Stomach (tissue), 8 donors: ENCODE measurements at regions not wholly inside any gene's neighbourhood (a gene's known extent, or its start where the extent isn't known, plus 50 kb on each side); places are given as distances from the start of the nearest gene placed in this dataset.
"Not testable (repeated sequence)": the region's sequence is repeated elsewhere in the genome, so short reads cannot be mapped to it uniquely, and the experiment has no call there.

ENCODE experiments used
- DNase-seq, 2 donors: peaks; one replicate each; pipeline versions ENCODE4 v3.0.0 to v3.0.0-alpha.2; 2013 to 2019
- H3K27ac ChIP-seq, 5 donors: fragments of 200-600 bp in 4 of 5; sonication (generic) in 4 of 5; one replicate each; pipeline ENCODE4 v1.5.1; 2013 to 2019; ENCODE audit warnings: mild to moderate bottlenecking in 1 of 5, moderate library complexity in 1 of 5
- H3K27me3 ChIP-seq, 3 donors: fragments of 200-600 bp; sonication (generic); one replicate each; pipeline ENCODE4 v1.5.1; 2017 to 2019; ENCODE audit warnings: mixed run types in 1 of 3
- H3K36me3 ChIP-seq, 4 donors: fragments of 200-600 bp; sonication (generic); 1 replicate in 3 of 4; 2 replicates in 1 of 4; pipeline ENCODE4 v1.5.1; 2016 to 2019
- H3K4me1 ChIP-seq, 4 donors: fragments of 200-600 bp; sonication (generic); one replicate each; pipeline ENCODE4 v1.5.1; 2016 to 2019
- H3K4me3 ChIP-seq, 4 donors: fragments of 200-600 bp; sonication (generic) in 3 of 4; one replicate each; pipeline ENCODE4 v1.5.1; 2016 to 2019; ENCODE audit warnings: mild to moderate bottlenecking in 1 of 4
- H3K9me3 ChIP-seq, 4 donors: fragments of 200-600 bp; sonication (generic); one replicate each; pipeline ENCODE4 v1.5.1; 2016 to 2019
- EP300 ChIP-seq: sonication (generic); formaldehyde crosslinking; IDR thresholded peaks from one replicate; pipeline ENCODE4 v1.6.1; 2017; ENCODE audit warnings: antibody characterized with exemption
- POLR2A ChIP-seq, 4 donors: fragments of 450-650 bp; IDR thresholded peaks; one replicate each; pipeline ENCODE4 v1.6.1; 2016; ENCODE audit warnings: antibody characterized with exemption in 4 of 4, control low read depth in 2 of 4, mild to moderate bottlenecking in 1 of 4, moderate library complexity in 1 of 4
- POLR2AphosphoS5 ChIP-seq, 3 donors: sonication (generic); formaldehyde crosslinking; IDR thresholded peaks; one replicate each; pipeline ENCODE4 v1.6.1; 2016; ENCODE audit warnings: antibody characterized with exemption in 3 of 3
- WGBS, 5 donors: extraction: QIAGEN DNeasy Blood & Tissue Kit in 3 of 5; methylation state at CpG; one replicate each; pipeline versions ENCODE4 v1.1.5 to v1.1.7; 2013 to 2018; 5-methylcytosine and 5-hydroxymethylcytosine counted together
- intact Hi-C: fragments of 100-400 bp; cut with DNase I; formaldehyde crosslinking; loops from one replicate; pipeline ENCODE4 v1.15.1; 2023; ENCODE audit warnings: low total_unique reads
- TF ChIP-seq, protein P1 (sequence below), 7 experiments: fragments of 450-650 bp in 4 of 7; fragments of 200-600 bp in 3 of 7; sonication (generic) in 3 of 7; IDR thresholded peaks; one replicate each; pipeline ENCODE4 v1.5.1; 2016 to 2019; ENCODE audit warnings: antibody characterized with exemption in 7 of 7, control low read depth in 2 of 7, mild to moderate bottlenecking in 1 of 7
- donor health status: healthy with polysubstance abuse.
- donor health status: Bipolar disorder and iron deficiency.
- donor health status: healthy.

- peak in 1 of 2 donors; percentile 6 for DNase-seq
- Histone ChIP-seq H3K4me1 (no peaks in the 10 kb centered on the region), H3K36me3 (no peaks in the 10 kb centered on the region), H3K9me3 (peaks cover 0 to 13% (median 2%) of the 10 kb centered on the region in 4 donors), H3K27ac (no peak overlapping the region), H3K4me3 (no peak overlapping the region), H3K27me3 (no peaks in the 10 kb centered on the region)
- 55 to 73% (median 69%) methylated on average over 3 of the region's 3 CpGs for WGBS, 5 donors
- TF ChIP-seq POLR2AphosphoS5 (IDR thresholded peaks at IDR 0.05), result no peak
- TF ChIP-seq, protein P1, sequence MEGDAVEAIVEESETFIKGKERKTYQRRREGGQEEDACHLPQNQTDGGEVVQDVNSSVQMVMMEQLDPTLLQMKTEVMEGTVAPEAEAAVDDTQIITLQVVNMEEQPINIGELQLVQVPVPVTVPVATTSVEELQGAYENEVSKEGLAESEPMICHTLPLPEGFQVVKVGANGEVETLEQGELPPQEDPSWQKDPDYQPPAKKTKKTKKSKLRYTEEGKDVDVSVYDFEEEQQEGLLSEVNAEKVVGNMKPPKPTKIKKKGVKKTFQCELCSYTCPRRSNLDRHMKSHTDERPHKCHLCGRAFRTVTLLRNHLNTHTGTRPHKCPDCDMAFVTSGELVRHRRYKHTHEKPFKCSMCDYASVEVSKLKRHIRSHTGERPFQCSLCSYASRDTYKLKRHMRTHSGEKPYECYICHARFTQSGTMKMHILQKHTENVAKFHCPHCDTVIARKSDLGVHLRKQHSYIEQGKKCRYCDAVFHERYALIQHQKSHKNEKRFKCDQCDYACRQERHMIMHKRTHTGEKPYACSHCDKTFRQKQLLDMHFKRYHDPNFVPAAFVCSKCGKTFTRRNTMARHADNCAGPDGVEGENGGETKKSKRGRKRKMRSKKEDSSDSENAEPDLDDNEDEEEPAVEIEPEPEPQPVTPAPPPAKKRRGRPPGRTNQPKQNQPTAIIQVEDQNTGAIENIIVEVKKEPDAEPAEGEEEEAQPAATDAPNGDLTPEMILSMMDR (IDR thresholded peaks at IDR 0.05), result no peak
- TF ChIP-seq EP300, result no peak
- TF ChIP-seq POLR2A (IDR thresholded peaks at IDR 0.05), result no peak
- intact Hi-C loops, result no loop called here
These were observed 551.8 kb downstream of the CDH9 start for GRCh38 chr5:26486631-26487030.

GRCh38 chr5:26485146-26485860 lies 553.1 kb downstream of the CDH9 start:
- 95 to 97% (median 96%) methylated on average over 6 to 46 of the region's 46 CpGs for WGBS, 5 donors
- not testable (repeated sequence) for H3K27ac ChIP-seq, H3K4me1 ChIP-seq

GRCh38 chr5:26482810-26483375 lies 555.5 kb downstream of the CDH9 start:
- Histone ChIP-seq H3K4me3 (peak overlapping the region in 1 of 4 donors; percentile 34), H3K9me3 (peaks cover 0 to 6% (median 0%) of the 10 kb centered on the region in 4 donors), H3K4me1 (no peaks in the 10 kb centered on the region), H3K27me3 (no peaks in the 10 kb centered on the region), H3K27ac (no peak overlapping the region), H3K36me3 (no peaks in the 10 kb centered on the region)
- peak in 1 of 2 donors; percentile 56 for DNase-seq
- 44 to 62% (median 56%) methylated on average over 2 of the region's 2 CpGs for WGBS, 5 donors
- TF ChIP-seq, protein P1 (IDR thresholded peaks at IDR 0.05), result peak in 2 of 7 experiments; percentile 12 to 22
- no peak for TF ChIP-seq POLR2AphosphoS5 (IDR thresholded peaks at IDR 0.05)
- intact Hi-C loops, result no loop called here

More at GRCh38 chr5:26485146-26485860, 553.1 kb downstream of the CDH9 start:
- H3K27me3 ChIP-seq, intact Hi-C loops, DNase-seq, H3K4me3 ChIP-seq, H3K36me3 ChIP-seq: not testable (repeated sequence)
- H3K9me3 ChIP-seq, result peaks cover 0 to 13% (median 0%) of the 10 kb centered on the region in 4 donors

GRCh38 chr5:26482076-26482809 lies 556.1 kb downstream of the CDH9 start:
- Histone ChIP-seq H3K4me3 (peak overlapping the region in 1 of 4 donors; percentile 34), H3K27me3 (no peaks in the 10 kb centered on the region), H3K27ac (no peak overlapping the region), H3K9me3 (peaks cover 0 to 6% (median 0%) of the 10 kb centered on the region in 4 donors), H3K36me3 (no peaks in the 10 kb centered on the region), H3K4me1 (no peaks in the 10 kb centered on the region)
- WGBS, 5 donors, result 58 to 71% (median 66%) methylated on average over 5 of the region's 5 CpGs
- DNase-seq, result no peak
- intact Hi-C loops, result no loop called here
- TF ChIP-seq EP300 (no peak), POLR2AphosphoS5 (IDR thresholded peaks at IDR 0.05) (no peak), POLR2A (IDR thresholded peaks at IDR 0.05) (no peak)
- TF ChIP-seq, protein P1 (IDR thresholded peaks at IDR 0.05), result no peak
